ENCODE measurements at regions not wholly inside any gene's neighbourhood (a gene's known extent, or its start where the extent isn't known, plus 50 kb on each side); places are given as distances from the start of the nearest gene placed in this dataset.
A peak's percentile ranks its signal among the peaks of the same experiment; 100 is the strongest.
"Not testable (repeated sequence)": the region's sequence is repeated elsewhere in the genome, so short reads cannot be mapped to it uniquely, and the experiment has no call there.

GRCh38 chrX:88828011-88828410 is 81.0 kb downstream of the CPXCR1 start:
- ATAC-seq: no peak
- Mint-ChIP-seq H3K9me3 (no peaks in the 10 kb centered on the region), H3K27ac (no peak overlapping the region), H3K36me3 (no peaks in the 10 kb centered on the region)
- DNase-seq (ENCODE audit: low spot score in 2 of 2): no peak

- H3K36me3 Mint-ChIP-seq: no peaks in the 10 kb centered on the region
- H3K27ac Mint-ChIP-seq: no peak overlapping the region
- ATAC-seq (no peak), DNase-seq (ENCODE audit: low spot score in 2 of 2) (no peak)
- no peaks in the 10 kb centered on the region for H3K9me3 Mint-ChIP-seq
These were observed 83.1 kb downstream of the CPXCR1 start for GRCh38 chrX:88830111-88830510.

GRCh38 chrX:88837721-88838120 is 90.7 kb downstream of the CPXCR1 start:
- not testable (repeated sequence) for DNase-seq (ENCODE audit: low spot score in 2 of 2); H3K27ac Mint-ChIP-seq; H3K36me3 Mint-ChIP-seq; ATAC-seq; H3K9me3 Mint-ChIP-seq

GRCh38 chrX:88838392-88838791 is 91.4 kb downstream of the CPXCR1 start:
- no peak overlapping the region for H3K27ac Mint-ChIP-seq
- ATAC-seq (no peak), DNase-seq (ENCODE audit: low spot score in 2 of 2) (no peak)
- peaks cover 0 to 3% of the 10 kb centered on the region in 2 donors for H3K9me3 Mint-ChIP-seq
- no peaks in the 10 kb centered on the region for H3K36me3 Mint-ChIP-seq

GRCh38 chrX:88843841-88844240 is 96.8 kb downstream of the CPXCR1 start:
- not testable (repeated sequence) for H3K9me3 Mint-ChIP-seq; H3K36me3 Mint-ChIP-seq; DNase-seq (ENCODE audit: low spot score in 2 of 2); ATAC-seq; H3K27ac Mint-ChIP-seq

GRCh38 chrX:88853925-88854324 is 106.9 kb downstream of the CPXCR1 start:
- H3K36me3 Mint-ChIP-seq: no peaks in the 10 kb centered on the region
- no peak overlapping the region for H3K27ac Mint-ChIP-seq
- H3K9me3 Mint-ChIP-seq: peaks cover 6% of the 10 kb centered on the region in 2 donors
- DNase-seq (ENCODE audit: low spot score in 2 of 2) (no peak), ATAC-seq (no peak)

GRCh38 chrX:88863726-88864125 is 116.7 kb downstream of the CPXCR1 start:
- no peak overlapping the region for H3K27ac Mint-ChIP-seq
- no peaks in the 10 kb centered on the region for H3K36me3 Mint-ChIP-seq
- ATAC-seq (no peak), DNase-seq (ENCODE audit: low spot score in 2 of 2) (no peak)
- peaks cover 4 to 5% of the 10 kb centered on the region in 2 donors for H3K9me3 Mint-ChIP-seq

GRCh38 chrX:88865634-88866033 is 118.6 kb downstream of the CPXCR1 start:
- Mint-ChIP-seq H3K36me3 (no peaks in the 10 kb centered on the region), H3K27ac (no peak overlapping the region), H3K9me3 (peaks cover 4 to 5% of the 10 kb centered on the region in 2 donors)
- DNase-seq (ENCODE audit: low spot score in 2 of 2): no peak
- ATAC-seq: no peak

- Mint-ChIP-seq H3K9me3 (no peaks in the 10 kb centered on the region), H3K27ac (no peak overlapping the region), H3K36me3 (no peaks in the 10 kb centered on the region)
- ATAC-seq (no peak), DNase-seq (ENCODE audit: low spot score in 2 of 2) (no peak)
These were observed 134.5 kb downstream of the CPXCR1 start for GRCh38 chrX:88881536-88881935.

GRCh38 chrX:88883200-88883599 is 136.2 kb downstream of the CPXCR1 start:
- Mint-ChIP-seq H3K27ac (no peak overlapping the region), H3K9me3 (no peaks in the 10 kb centered on the region), H3K36me3 (no peaks in the 10 kb centered on the region)
- DNase-seq (ENCODE audit: low spot score in 2 of 2): no peak
- no peak for ATAC-seq

- no peak overlapping the region for H3K27ac Mint-ChIP-seq
- DNase-seq (ENCODE audit: low spot score in 2 of 2) (no peak), ATAC-seq (no peak)
These were observed 139.9 kb downstream of the CPXCR1 start for GRCh38 chrX:88886908-88887307.

GRCh38 chrX:88903989-88904718 is 157.1 kb downstream of the CPXCR1 start:
- DNase-seq (ENCODE audit: low spot score in 2 of 2) (no peak), ATAC-seq (peak; percentile 80 to 83)
- Mint-ChIP-seq H3K36me3 (no peaks in the 10 kb centered on the region), H3K9me3 (peaks cover 0 to 2% of the 10 kb centered on the region in 2 donors), H3K27ac (peak overlapping the region in 1 of 2 donors; percentile 22)

More at GRCh38 chrX:88886908-88887307, 139.9 kb downstream of the CPXCR1 start:
- Mint-ChIP-seq H3K36me3 (no peaks in the 10 kb centered on the region), H3K9me3 (no peaks in the 10 kb centered on the region)

- Mint-ChIP-seq H3K9me3 (peaks cover 0 to 2% of the 10 kb centered on the region in 2 donors), H3K27ac (no peak overlapping the region), H3K36me3 (no peaks in the 10 kb centered on the region)
- no peak for ATAC-seq
- no peak for DNase-seq (ENCODE audit: low spot score in 2 of 2)
These were observed 161.0 kb downstream of the CPXCR1 start for GRCh38 chrX:88908056-88908455.

- Mint-ChIP-seq H3K27ac (no peak overlapping the region), H3K36me3 (no peaks in the 10 kb centered on the region), H3K9me3 (peaks cover 0 to 11% of the 10 kb centered on the region in 2 donors)
- ATAC-seq (no peak), DNase-seq (ENCODE audit: low spot score in 2 of 2) (no peak)
These were observed 190.6 kb downstream of the CPXCR1 start for GRCh38 chrX:88937616-88938015.

- no peaks in the 10 kb centered on the region for H3K36me3 Mint-ChIP-seq
- H3K9me3 Mint-ChIP-seq: peaks cover 0 to 4% of the 10 kb centered on the region in 2 donors
- ATAC-seq (no peak), DNase-seq (ENCODE audit: low spot score in 2 of 2) (no peak)
- H3K27ac Mint-ChIP-seq: no peak overlapping the region
These were observed 193.9 kb downstream of the CPXCR1 start for GRCh38 chrX:88940904-88941303.

- no peak overlapping the region for H3K27ac Mint-ChIP-seq
- ATAC-seq (no peak), DNase-seq (ENCODE audit: low spot score in 2 of 2) (no peak)
- H3K36me3 Mint-ChIP-seq: no peaks in the 10 kb centered on the region
- H3K9me3 Mint-ChIP-seq: peaks cover 0 to 4% of the 10 kb centered on the region in 2 donors
These were observed 197.6 kb downstream of the CPXCR1 start for GRCh38 chrX:88944661-88945060.

- H3K27ac Mint-ChIP-seq; ATAC-seq; H3K9me3 Mint-ChIP-seq; H3K36me3 Mint-ChIP-seq; DNase-seq (ENCODE audit: low spot score in 2 of 2): not testable (repeated sequence)
These were observed 209.0 kb downstream of the CPXCR1 start for GRCh38 chrX:88956059-88956458.

GRCh38 chrX:88977835-88978234 is 230.8 kb downstream of the CPXCR1 start:
- H3K27ac Mint-ChIP-seq: no peak overlapping the region
- DNase-seq (ENCODE audit: low spot score in 2 of 2) (no peak), ATAC-seq (no peak)
- H3K36me3 Mint-ChIP-seq: no peaks in the 10 kb centered on the region
- no peaks in the 10 kb centered on the region for H3K9me3 Mint-ChIP-seq

Measured in activated naive CD4-positive, alpha-beta T cell treated with anti-CD3 and anti-CD28 coated beads, Interleukin-2, amount 50 U/mL, for 72 hours (primary cell).